WI38 (cell line): ENCODE measurements at regions not wholly inside any gene's neighbourhood (a gene's known extent, or its start where the extent isn't known, plus 50 kb on each side); places are given as distances from the start of the nearest gene placed in this dataset.

Source experiments
- H3K4me3 ChIP-seq: 2 replicates; pipeline ENCODE4 v1.5.1; 2011; ENCODE audit warnings: low read depth, mild to moderate bottlenecking, control low read depth, low read length
- TF ChIP-seq, protein P1 (sequence below): IDR thresholded peaks from 2 replicates; pipeline ENCODE4 v1.5.1; 2012; ENCODE audit warnings: low read depth, mild to moderate bottlenecking, control low read depth, low read length

DNA sequence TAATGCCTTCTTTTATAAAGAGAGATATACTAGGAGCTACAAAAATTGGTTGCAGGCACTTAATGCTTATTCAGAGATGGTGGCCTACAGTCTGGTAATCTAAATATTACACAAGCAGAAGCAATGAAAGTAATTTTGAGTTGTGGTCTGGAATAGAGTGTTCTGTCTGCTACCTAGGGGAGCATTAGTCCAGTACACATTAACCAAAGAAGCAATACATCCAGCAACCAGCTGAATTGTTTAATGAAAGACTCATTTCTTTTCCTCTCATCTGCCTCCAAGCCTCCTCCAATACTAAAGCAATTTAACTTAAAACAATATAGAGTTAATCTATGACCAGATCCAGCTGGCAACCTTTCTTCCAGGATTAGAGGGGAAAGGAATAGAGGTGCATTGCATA is 877.1 kb upstream of the CNTN5 start:
- TF ChIP-seq, protein P1, sequence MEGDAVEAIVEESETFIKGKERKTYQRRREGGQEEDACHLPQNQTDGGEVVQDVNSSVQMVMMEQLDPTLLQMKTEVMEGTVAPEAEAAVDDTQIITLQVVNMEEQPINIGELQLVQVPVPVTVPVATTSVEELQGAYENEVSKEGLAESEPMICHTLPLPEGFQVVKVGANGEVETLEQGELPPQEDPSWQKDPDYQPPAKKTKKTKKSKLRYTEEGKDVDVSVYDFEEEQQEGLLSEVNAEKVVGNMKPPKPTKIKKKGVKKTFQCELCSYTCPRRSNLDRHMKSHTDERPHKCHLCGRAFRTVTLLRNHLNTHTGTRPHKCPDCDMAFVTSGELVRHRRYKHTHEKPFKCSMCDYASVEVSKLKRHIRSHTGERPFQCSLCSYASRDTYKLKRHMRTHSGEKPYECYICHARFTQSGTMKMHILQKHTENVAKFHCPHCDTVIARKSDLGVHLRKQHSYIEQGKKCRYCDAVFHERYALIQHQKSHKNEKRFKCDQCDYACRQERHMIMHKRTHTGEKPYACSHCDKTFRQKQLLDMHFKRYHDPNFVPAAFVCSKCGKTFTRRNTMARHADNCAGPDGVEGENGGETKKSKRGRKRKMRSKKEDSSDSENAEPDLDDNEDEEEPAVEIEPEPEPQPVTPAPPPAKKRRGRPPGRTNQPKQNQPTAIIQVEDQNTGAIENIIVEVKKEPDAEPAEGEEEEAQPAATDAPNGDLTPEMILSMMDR = no peak

DNA sequence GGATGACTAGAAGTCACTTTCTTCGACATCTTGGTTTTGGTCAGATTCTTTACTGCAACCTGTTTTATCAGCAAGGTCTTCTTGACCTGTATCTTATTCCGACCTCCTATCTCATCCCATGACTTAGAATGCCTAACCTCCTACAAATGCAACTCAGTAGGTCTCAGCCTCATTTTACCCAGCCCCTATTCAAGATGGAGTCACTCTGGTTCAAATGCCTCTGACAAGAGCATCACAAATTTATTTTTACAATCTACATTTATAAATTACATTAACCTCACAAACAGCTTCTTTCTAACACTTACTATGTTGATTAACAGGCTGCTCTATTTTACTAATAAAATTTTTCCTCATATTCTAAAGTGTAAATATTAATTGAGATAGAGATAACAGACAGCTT is 867.0 kb upstream of the CNTN5 start:
- TF ChIP-seq, protein P1 = no peak
- H3K4me3 ChIP-seq = no peak overlapping the region

More for the DNA sequence above, 877.1 kb upstream of the CNTN5 start:
- H3K4me3 ChIP-seq = no peak overlapping the region

DNA sequence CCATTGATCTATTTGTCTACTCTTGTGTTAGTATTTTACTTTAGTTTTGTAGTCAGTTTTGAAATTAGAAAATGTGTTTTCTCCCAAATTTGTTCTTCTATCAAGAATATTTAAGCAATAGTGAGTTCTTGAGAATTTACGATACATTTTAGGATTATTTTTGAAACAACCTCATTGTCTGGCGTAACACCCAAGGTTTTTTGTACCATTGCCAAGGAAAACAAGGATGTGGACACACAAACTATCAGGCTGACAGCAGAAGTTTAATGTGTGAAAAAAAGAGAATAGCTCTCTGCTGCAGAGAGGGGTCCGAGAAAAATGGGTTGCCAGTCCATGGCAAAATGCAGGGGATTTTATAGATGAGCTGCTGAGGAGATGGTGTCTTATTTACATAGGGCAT is 865.1 kb upstream of the CNTN5 start:
- TF ChIP-seq, protein P1 = no peak
- no peak overlapping the region for H3K4me3 ChIP-seq

DNA sequence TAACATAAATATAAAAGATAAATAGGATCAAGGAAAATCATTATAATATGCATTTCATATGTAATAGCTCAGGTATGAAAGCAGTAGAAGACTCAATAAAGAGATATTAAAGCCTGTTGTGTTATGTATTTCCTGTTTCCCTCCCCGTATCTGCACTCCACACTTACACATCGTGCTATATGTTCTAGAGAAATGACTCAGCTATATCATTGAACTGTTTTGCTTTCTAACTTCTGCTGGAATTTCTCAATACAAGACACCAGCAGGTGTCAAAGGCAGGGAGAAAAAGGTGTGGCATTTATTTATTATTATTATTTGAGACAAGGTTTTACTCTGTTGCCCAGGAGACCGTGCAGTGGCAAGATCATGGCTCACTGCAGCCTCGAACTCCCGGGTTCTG is 842.8 kb upstream of the CNTN5 start:
- H3K4me3 ChIP-seq = no peak overlapping the region
- TF ChIP-seq, protein P1 = no peak

DNA sequence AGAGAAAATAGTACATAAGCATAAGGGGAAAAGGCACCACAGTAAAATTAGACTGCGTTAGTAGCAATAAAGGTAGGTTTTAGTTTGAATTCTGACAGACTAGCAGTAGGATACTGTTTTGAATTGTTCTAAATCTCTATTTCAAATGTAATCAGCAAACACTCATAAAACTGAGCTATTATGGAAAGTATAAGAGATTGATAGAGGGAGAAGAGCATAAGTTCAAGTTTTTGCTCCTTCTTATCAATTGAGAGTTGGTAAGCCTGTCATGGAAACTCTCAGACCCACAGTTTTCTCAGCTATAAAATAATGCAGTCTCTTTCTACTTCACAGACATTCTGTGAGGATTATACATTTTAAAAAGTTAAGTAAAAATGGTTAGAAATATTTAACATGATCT is 840.2 kb upstream of the CNTN5 start:
- no peak overlapping the region for H3K4me3 ChIP-seq
- TF ChIP-seq, protein P1 = no peak

DNA sequence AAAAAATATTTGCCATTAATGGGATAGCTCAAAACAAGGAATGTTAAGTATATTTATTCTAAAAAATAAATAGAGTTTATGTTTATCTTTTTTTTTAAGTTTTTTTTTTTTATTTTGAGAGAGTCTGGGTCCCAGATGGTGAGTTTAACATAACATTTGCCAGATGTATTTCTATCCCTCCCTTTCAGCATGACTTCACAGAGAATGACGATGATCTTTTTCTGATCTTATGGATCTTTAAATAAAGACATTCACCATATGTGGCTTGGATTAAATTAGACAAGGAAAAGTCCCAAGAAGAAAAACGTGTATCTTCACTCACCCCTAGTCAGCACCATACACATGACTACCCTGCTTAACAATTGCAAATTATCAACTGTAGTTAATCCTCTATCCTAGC is 839.8 kb upstream of the CNTN5 start:
- TF ChIP-seq, protein P1 = no peak
- no peak overlapping the region for H3K4me3 ChIP-seq

DNA sequence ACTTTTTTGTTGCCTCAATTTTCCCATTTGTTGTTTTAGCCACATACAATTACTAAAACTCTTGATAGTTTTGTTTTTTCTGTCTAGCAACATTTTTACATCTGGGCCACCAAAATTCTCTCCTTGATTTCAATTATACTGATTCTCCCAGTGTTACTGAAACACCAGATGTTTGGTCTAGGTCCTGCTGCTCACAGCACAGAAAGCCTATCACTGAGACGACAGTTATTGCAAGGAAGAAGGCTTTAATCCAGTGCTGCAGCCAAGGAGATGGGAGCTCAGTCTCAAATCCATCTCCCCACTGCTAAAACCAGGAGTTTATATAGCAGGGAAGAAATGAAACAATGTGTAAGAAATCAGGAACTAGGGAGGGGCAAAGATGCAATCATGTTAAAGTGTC is 837.7 kb upstream of the CNTN5 start:
- TF ChIP-seq, protein P1 = no peak
- H3K4me3 ChIP-seq = no peak overlapping the region
